Keratinocyte (primary cell): ENCODE measurements at regions not wholly inside any gene's neighbourhood (a gene's known extent, or its start where the extent isn't known, plus 50 kb on each side); places are given as distances from the start of the nearest gene placed in this dataset.

Experiments used
- CTCF ChIP-seq, 3 experiments: IDR thresholded peaks in 1 of 3; conservative IDR thresholded peaks in 1 of 3; optimal IDR thresholded peaks in 1 of 3; 2 replicates in 2 of 3; 3 replicates in 1 of 3; pipeline versions ENCODE3 to v1.5.1; 2011; ENCODE audit warnings: low read length in 3 of 3, mild to moderate bottlenecking in 3 of 3, moderate library complexity in 2 of 3, control low read depth in 1 of 3, inconsistent platforms in 1 of 3; ENCODE audit not compliant: insufficient read depth in 2 of 3; ENCODE audit errors: extremely low read depth in 1 of 3
- EZH2 ChIP-seq: IDR thresholded peaks from one replicate; pipeline ENCODE4 v1.6.1; 2012; ENCODE audit warnings: inconsistent platforms, mild to moderate bottlenecking, low read length, moderate library complexity

- TF ChIP-seq CTCF (optimal IDR thresholded peaks at IDR 0.05 in 1 of 3, IDR thresholded peaks at IDR 0.05 in 1 of 3, conservative IDR thresholded peaks at IDR 0.05 in 1 of 3; ENCODE audit: extremely low read depth in 1 of 3, insufficient read depth in 2 of 3, low read length in 3 of 3), result no peak
- TF ChIP-seq EZH2, result no peak
Measured at GRCh38 chr15:39456159-39456558, 124.7 kb upstream of the THBS1 start.
